ENCODE measurements at regions not wholly inside any gene's neighbourhood (a gene's known extent, or its start where the extent isn't known, plus 50 kb on each side); places are given as distances from the start of the nearest gene placed in this dataset.

- H3K27me3 ChIP-seq: no peaks in the 10 kb centered on the region
- no peak for ATAC-seq
- TF ChIP-seq CTCF (IDR thresholded peaks at IDR 0.05): no peak
- no peak for TF ChIP-seq POLR2A (IDR thresholded peaks at IDR 0.05)
- DNase-seq: no peak
- no peak overlapping the region for H3K4me3 ChIP-seq
- H3K9me3 ChIP-seq: no peaks in the 10 kb centered on the region
- no peaks in the 10 kb centered on the region for H3K4me1 ChIP-seq
- no peaks in the 10 kb centered on the region for H3K36me3 ChIP-seq (replicated peaks in 1 of 2; ENCODE audit: insufficient read depth in 1 of 2, low read depth in 2 of 2)
- intact Hi-C loops (cut with DNase I): no loop called here
- WGBS, 2 donors: 33 to 42% methylated on average over 1 of the region's 1 CpG
- no peak overlapping the region for H3K27ac ChIP-seq
Measured at GRCh38 chr20:4516876-4517275, 169.4 kb upstream of the PRNP start.

- Histone ChIP-seq H3K27ac (no peak overlapping the region), H3K4me1 (no peaks in the 10 kb centered on the region), H3K9me3 (no peaks in the 10 kb centered on the region), H3K4me3 (no peak overlapping the region), H3K27me3 (no peaks in the 10 kb centered on the region), H3K36me3 (replicated peaks in 1 of 2; ENCODE audit: insufficient read depth in 1 of 2, low read depth in 2 of 2) (no peaks in the 10 kb centered on the region)
- no peak for TF ChIP-seq POLR2A (IDR thresholded peaks at IDR 0.05)
- TF ChIP-seq CTCF (IDR thresholded peaks at IDR 0.05): no peak
- no peak for ATAC-seq
- intact Hi-C loops (cut with DNase I): no loop called here
- no peak for DNase-seq
Measured at GRCh38 chr20:4513720-4514119, 172.5 kb upstream of the PRNP start.

GRCh38 chr20:4512891-4513550, 173.2 kb upstream of the PRNP start:
- no peak overlapping the region for H3K4me3 ChIP-seq
- DNase-seq: no peak

DNA sequence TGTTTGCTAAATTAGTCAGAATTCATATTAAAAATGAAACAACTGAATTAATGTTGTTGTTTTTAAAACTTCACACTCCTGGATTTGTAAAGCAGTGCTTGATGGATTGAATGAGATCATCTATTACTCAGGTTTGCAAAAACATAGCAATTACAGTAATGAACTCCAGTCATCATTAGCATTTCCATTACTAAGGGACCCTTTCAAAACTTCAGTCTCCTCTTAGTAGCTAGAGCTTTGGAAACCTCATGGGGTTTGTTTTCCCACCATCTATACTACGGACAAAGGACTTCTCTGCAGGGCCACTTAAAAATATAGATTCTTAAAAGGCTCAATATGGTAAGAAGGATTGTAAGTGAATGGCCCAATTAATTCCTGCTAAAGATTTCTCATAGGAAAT, 174.5 kb upstream of the PRNP start:
- H3K36me3 ChIP-seq (replicated peaks in 1 of 2; ENCODE audit: insufficient read depth in 1 of 2, low read depth in 2 of 2): no peaks in the 10 kb centered on the region
- H3K4me3 ChIP-seq: no peak overlapping the region
- no peak for ATAC-seq
- 54 to 75% methylated on average over 1 of the region's 1 CpG for WGBS, 2 donors
- H3K27me3 ChIP-seq: no peaks in the 10 kb centered on the region
- no peaks in the 10 kb centered on the region for H3K4me1 ChIP-seq
- intact Hi-C loops (cut with DNase I): no loop called here
- TF ChIP-seq POLR2A (IDR thresholded peaks at IDR 0.05) (no peak), CTCF (IDR thresholded peaks at IDR 0.05) (no peak)
- no peaks in the 10 kb centered on the region for H3K9me3 ChIP-seq
- DNase-seq: no peak
- H3K27ac ChIP-seq: no peak overlapping the region

More at GRCh38 chr20:4512891-4513550, 173.2 kb upstream of the PRNP start:
- no peak for TF ChIP-seq POLR2A (IDR thresholded peaks at IDR 0.05)
- no peak for TF ChIP-seq CTCF (IDR thresholded peaks at IDR 0.05)
- no peaks in the 10 kb centered on the region for H3K36me3 ChIP-seq (replicated peaks in 1 of 2; ENCODE audit: insufficient read depth in 1 of 2, low read depth in 2 of 2)
- no peaks in the 10 kb centered on the region for H3K4me1 ChIP-seq
- 32 to 38% methylated on average over 3 of the region's 3 CpGs for WGBS, 2 donors
- intact Hi-C loops (cut with DNase I): no loop called here
- no peaks in the 10 kb centered on the region for H3K27me3 ChIP-seq
- ATAC-seq: no peak
- no peak overlapping the region for H3K27ac ChIP-seq
- H3K9me3 ChIP-seq: no peaks in the 10 kb centered on the region

GRCh38 chr20:4509825-4510522, 176.3 kb upstream of the PRNP start:
- DNase-seq (no peak), ATAC-seq (no peak)
- Histone ChIP-seq H3K4me1 (no peaks in the 10 kb centered on the region), H3K27me3 (no peaks in the 10 kb centered on the region), H3K9me3 (no peaks in the 10 kb centered on the region), H3K27ac (no peak overlapping the region), H3K36me3 (replicated peaks in 1 of 2; ENCODE audit: insufficient read depth in 1 of 2, low read depth in 2 of 2) (no peaks in the 10 kb centered on the region), H3K4me3 (no peak overlapping the region)
- 62 to 72% methylated on average over 3 of the region's 3 CpGs for WGBS, 2 donors
- intact Hi-C loops (cut with DNase I): no loop called here
- TF ChIP-seq CTCF (IDR thresholded peaks at IDR 0.05) (no peak), POLR2A (IDR thresholded peaks at IDR 0.05) (no peak)
